Neural cell (in vitro differentiated cells): ENCODE measurements at regions not wholly inside any gene's neighbourhood (a gene's known extent, or its start where the extent isn't known, plus 50 kb on each side); places are given as distances from the start of the nearest gene placed in this dataset.

Experiments
- H2AFZ ChIP-seq: fragments of 200-600, 300-800 bp; sonication (generic), shearing (Covaris generic); 2 replicates; pipeline ENCODE4 v1.6.0; 2014; ENCODE audit warnings: low read depth, mild to moderate bottlenecking, antibody characterized with exemption, low read length, moderate library complexity
- H3F3A ChIP-seq: fragments of 200-600 bp; shearing (Covaris generic); 2 replicates; pipeline ENCODE4 v1.6.1; 2016; ENCODE audit warnings: mild to moderate bottlenecking, moderate library complexity, mixed read lengths, antibody characterized with exemption, low read length; ENCODE audit not compliant: insufficient read depth, poor library complexity, severe bottlenecking
- H3K27ac ChIP-seq: fragments of 200-600, 300-800 bp; sonication (generic), shearing (Covaris generic); 2 replicates; pipeline ENCODE4 v1.5.1; 2014; ENCODE audit warnings: mild to moderate bottlenecking, low read length, moderate library complexity
- H3K27me3 ChIP-seq: fragments of 300-800, 200-600 bp; sonication (generic), shearing (Covaris generic); 2 replicates; pipeline ENCODE4 v1.6.0; 2014; ENCODE audit warnings: mild to moderate bottlenecking, low read depth, low read length, moderate library complexity; ENCODE audit not compliant: insufficient read depth
- H3K36me3 ChIP-seq: fragments of 300-800, 200-600 bp; sonication (generic), shearing (Covaris generic); 2 replicates; pipeline ENCODE4 v1.5.1; 2014; ENCODE audit warnings: mild to moderate bottlenecking, antibody characterized with exemption, low read length, moderate library complexity; ENCODE audit not compliant: insufficient read depth
- H3K4me2 ChIP-seq: fragments of 300-800, 200-600 bp; sonication (generic), shearing (Covaris generic); 2 replicates; pipeline ENCODE4 v1.6.0; 2014; ENCODE audit warnings: mild to moderate bottlenecking, low read length
- H3K4me3 ChIP-seq: fragments of 300-800, 200-600 bp; sonication (generic), shearing (Covaris generic); 2 replicates; pipeline ENCODE4 v1.5.1; 2014; ENCODE audit warnings: mild to moderate bottlenecking, low read length, moderate library complexity
- H3K79me2 ChIP-seq: fragments of 200-600 bp; shearing (Covaris generic); replicated peaks from 2 replicates; pipeline ENCODE4 v1.6.0; 2014; ENCODE audit warnings: mild to moderate bottlenecking, low read length, moderate library complexity; ENCODE audit not compliant: insufficient read depth
- H3K9ac ChIP-seq: fragments of 300-800, 200-600 bp; sonication (generic), shearing (Covaris generic); 2 replicates; pipeline ENCODE4 v1.6.1; 2016; ENCODE audit warnings: mild to moderate bottlenecking, low read length, mixed read lengths
- H3K9me2 ChIP-seq: fragments of 200-600 bp; shearing (Covaris generic); 2 replicates; pipeline ENCODE4 v1.6.1; 2016; ENCODE audit warnings: mild to moderate bottlenecking, low read length, mixed read lengths; ENCODE audit not compliant: insufficient read depth
- H3K9me3 ChIP-seq: fragments of 200-600, 300-800 bp; sonication (generic), shearing (Covaris generic); 2 replicates; pipeline ENCODE4 v1.6.1; 2016; ENCODE audit warnings: mild to moderate bottlenecking, mixed run types, low read length, moderate library complexity, mixed read lengths
- H4K20me1 ChIP-seq: fragments of 200-600 bp; shearing (Covaris generic); 2 replicates; pipeline ENCODE4 v1.6.1; 2016; ENCODE audit warnings: mild to moderate bottlenecking, mixed run types; ENCODE audit not compliant: insufficient read depth
- CTCF ChIP-seq: fragments of 450-650 bp; IDR thresholded peaks from 2 replicates; pipeline ENCODE4 v1.5.1; 2014; ENCODE audit warnings: antibody characterized with exemption, mild to moderate bottlenecking, moderate library complexity; ENCODE audit not compliant: poor library complexity, severe bottlenecking
- EP300 ChIP-seq: fragments of 450-650 bp; conservative IDR thresholded peaks from 2 replicates; pipeline ENCODE4 v1.6.1; 2014; ENCODE audit warnings: antibody characterized with exemption, mild to moderate bottlenecking, moderate library complexity; ENCODE audit not compliant: poor library complexity, severe bottlenecking
- EZH2 ChIP-seq: fragments of 200-600, 300-800 bp; shearing (Covaris generic), sonication (generic); IDR thresholded peaks from 2 replicates; pipeline ENCODE4 v1.6.1; 2014; ENCODE audit warnings: antibody characterized with exemption, low read length, borderline replicate concordance, mild to moderate bottlenecking; ENCODE audit not compliant: insufficient read depth, poor library complexity, severe bottlenecking
- MXI1 ChIP-seq: fragments of 450-650 bp; conservative IDR thresholded peaks from 2 replicates; pipeline ENCODE4 v1.6.1; 2014; ENCODE audit warnings: antibody characterized with exemption, mild to moderate bottlenecking; ENCODE audit not compliant: poor library complexity, severe bottlenecking
- POLR2AphosphoS5 ChIP-seq: IDR thresholded peaks from 2 replicates; pipeline ENCODE4 v1.6.1; 2012
- RAD21 ChIP-seq: fragments of 450-650 bp; conservative IDR thresholded peaks from 2 replicates; pipeline ENCODE4 v1.6.1; 2014; ENCODE audit warnings: antibody characterized with exemption, mild to moderate bottlenecking, moderate library complexity
- REST ChIP-seq: IDR thresholded peaks from 2 replicates; pipeline ENCODE4 v1.6.1; 2012; ENCODE audit warnings: borderline replicate concordance
- SMC3 ChIP-seq: fragments of 450-650 bp; conservative IDR thresholded peaks from 2 replicates; pipeline ENCODE4 v1.6.1; 2014; ENCODE audit warnings: antibody characterized with exemption, mild to moderate bottlenecking, moderate library complexity; ENCODE audit not compliant: poor library complexity
- TAF1 ChIP-seq: IDR thresholded peaks from 2 replicates; pipeline ENCODE4 v1.6.1; 2012; ENCODE audit warnings: low read depth

GRCh38 chr1:88441022-88441421, 243.1 kb upstream of the PKN2 start:
- H3K36me3 ChIP-seq = no peaks in the 10 kb centered on the region
- no peak overlapping the region for H3K4me3 ChIP-seq
- H4K20me1 ChIP-seq = no peaks in the 10 kb centered on the region
- H3K27me3 ChIP-seq = no peaks in the 10 kb centered on the region
- no peak overlapping the region for H2AFZ ChIP-seq
- no peak overlapping the region for H3K4me2 ChIP-seq
- H3K9ac ChIP-seq = no peak overlapping the region
- H3K9me3 ChIP-seq = no peaks in the 10 kb centered on the region
- H3F3A ChIP-seq = no peaks in the 10 kb centered on the region
- H3K9me2 ChIP-seq = no peaks in the 10 kb centered on the region
- H3K27ac ChIP-seq = no peak overlapping the region
- TF ChIP-seq CTCF (no peak), SMC3 (no peak), TAF1 (no peak), RAD21 (no peak), POLR2AphosphoS5 (no peak), MXI1 (no peak), EZH2 (no peak), EP300 (no peak)
- no peaks in the 10 kb centered on the region for H3K79me2 ChIP-seq

DNA sequence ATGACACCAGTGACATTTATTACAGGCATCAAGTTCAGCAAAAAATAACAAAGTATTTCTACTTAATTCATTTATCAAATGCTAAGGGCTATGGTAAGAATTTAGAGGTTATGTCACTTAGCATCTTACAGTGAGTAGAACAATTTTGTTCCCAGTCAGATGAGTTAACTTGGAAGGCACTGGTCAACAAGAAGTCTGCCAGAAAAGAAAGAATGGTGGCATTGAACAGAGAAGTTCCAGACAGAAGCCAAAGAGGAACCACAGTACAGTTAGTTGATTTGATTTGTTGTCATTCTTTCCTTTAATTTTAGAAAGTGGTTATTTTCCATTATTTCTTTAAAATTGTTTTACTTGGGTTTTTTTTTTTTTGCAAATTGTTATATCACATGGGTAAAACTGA, 232.2 kb upstream of the PKN2 start:
- Histone ChIP-seq H3F3A (no peaks in the 10 kb centered on the region), H3K9ac (no peak overlapping the region), H2AFZ (no peak overlapping the region), H3K79me2 (no peaks in the 10 kb centered on the region), H3K27ac (no peak overlapping the region), H4K20me1 (no peaks in the 10 kb centered on the region), H3K4me3 (no peak overlapping the region), H3K9me2 (no peaks in the 10 kb centered on the region), H3K36me3 (no peaks in the 10 kb centered on the region), H3K9me3 (no peaks in the 10 kb centered on the region), H3K4me2 (no peak overlapping the region), H3K27me3 (no peaks in the 10 kb centered on the region)
- TF ChIP-seq EZH2 = no peak
- TF ChIP-seq REST = no peak
- TF ChIP-seq TAF1 = no peak
- TF ChIP-seq SMC3 = no peak
- TF ChIP-seq EP300 = no peak
- no peak for TF ChIP-seq MXI1
- no peak for TF ChIP-seq CTCF
- TF ChIP-seq RAD21 = no peak
- TF ChIP-seq POLR2AphosphoS5 = no peak
